ENCODE measurements at regions not wholly inside any gene's neighbourhood (a gene's known extent, or its start where the extent isn't known, plus 50 kb on each side); places are given as distances from the start of the nearest gene placed in this dataset.

DNA sequence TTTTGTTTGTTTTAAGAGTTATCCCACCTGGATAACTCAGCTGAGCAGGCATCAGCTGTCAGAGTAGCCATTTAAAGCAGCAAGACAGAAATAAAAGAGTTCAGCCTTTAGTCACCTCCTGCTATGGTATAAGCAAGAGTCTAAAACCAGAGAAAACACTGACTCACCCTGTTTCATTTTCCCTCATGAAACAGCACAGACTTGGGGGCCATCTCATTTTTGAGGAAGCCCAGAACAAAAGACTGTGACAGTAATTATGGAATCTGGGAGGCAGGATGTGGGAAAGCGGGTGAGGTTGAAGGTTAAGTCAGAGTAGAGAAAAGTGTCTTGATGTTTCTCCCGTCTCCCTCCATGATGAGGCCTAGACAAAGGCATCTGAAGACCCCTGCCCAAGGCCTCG, 90.2 kb upstream of the FAM174A start:
- Histone ChIP-seq H3K27me3 (ENCODE audit: control insufficient read depth in 2 of 2, insufficient read depth in 2 of 2, low read length in 2 of 2) (no peaks in the 10 kb centered on the region), H3K36me3 (replicated peaks in 1 of 2; ENCODE audit: control insufficient read depth in 1 of 2, insufficient read depth in 2 of 2, low read length in 2 of 2) (no peaks in the 10 kb centered on the region), H3K27ac (ENCODE audit: low read depth in 1 of 2, low read length in 2 of 2) (no peak overlapping the region), H3K9me3 (replicated peaks in 1 of 2; ENCODE audit: control insufficient read depth in 1 of 2, insufficient read depth in 1 of 2, low read length in 2 of 2) (no peaks in the 10 kb centered on the region), H3K9ac (ENCODE audit: insufficient read depth, low read length, poor library complexity, severe bottlenecking) (no peak overlapping the region), H4K20me1 (ENCODE audit: insufficient read depth, low read length) (no peaks in the 10 kb centered on the region), H3K4me1 (ENCODE audit: control insufficient read depth in 1 of 2, insufficient read depth in 2 of 2, low read length in 2 of 2) (no peaks in the 10 kb centered on the region), H2AFZ (ENCODE audit: insufficient read depth, low read depth, low read length, poor library complexity, severe bottlenecking) (no peak overlapping the region), H3K79me2 (ENCODE audit: insufficient read depth, low read length) (no peaks in the 10 kb centered on the region), H3K4me3 (replicated peaks in 1 of 3; ENCODE audit: low read depth in 2 of 3, low read length in 3 of 3) (no peak overlapping the region), H3K4me2 (replicated peaks; ENCODE audit: extremely low read depth, low read length, poor library complexity, severe bottlenecking) (no peak overlapping the region)
- no peaks in the 10 kb centered on the region for H3K36me3 Mint-ChIP-seq
- peaks cover 0 to 1% (median 0%) of the 10 kb centered on the region in 3 donors for H3K27me3 Mint-ChIP-seq (ENCODE audit: low read depth in 3 of 3)
- H3K4me1 Mint-ChIP-seq = no peaks in the 10 kb centered on the region
- 97% methylated on average over 3 of the region's 3 CpGs for WGBS (ENCODE audit: insufficient coverage)
- no peak overlapping the region for H3K4me3 Mint-ChIP-seq
- intact Hi-C loops (cut with micrococcal nuclease) = no loop called here
- H3K27ac Mint-ChIP-seq = no peak overlapping the region
- TF ChIP-seq, protein P1, sequence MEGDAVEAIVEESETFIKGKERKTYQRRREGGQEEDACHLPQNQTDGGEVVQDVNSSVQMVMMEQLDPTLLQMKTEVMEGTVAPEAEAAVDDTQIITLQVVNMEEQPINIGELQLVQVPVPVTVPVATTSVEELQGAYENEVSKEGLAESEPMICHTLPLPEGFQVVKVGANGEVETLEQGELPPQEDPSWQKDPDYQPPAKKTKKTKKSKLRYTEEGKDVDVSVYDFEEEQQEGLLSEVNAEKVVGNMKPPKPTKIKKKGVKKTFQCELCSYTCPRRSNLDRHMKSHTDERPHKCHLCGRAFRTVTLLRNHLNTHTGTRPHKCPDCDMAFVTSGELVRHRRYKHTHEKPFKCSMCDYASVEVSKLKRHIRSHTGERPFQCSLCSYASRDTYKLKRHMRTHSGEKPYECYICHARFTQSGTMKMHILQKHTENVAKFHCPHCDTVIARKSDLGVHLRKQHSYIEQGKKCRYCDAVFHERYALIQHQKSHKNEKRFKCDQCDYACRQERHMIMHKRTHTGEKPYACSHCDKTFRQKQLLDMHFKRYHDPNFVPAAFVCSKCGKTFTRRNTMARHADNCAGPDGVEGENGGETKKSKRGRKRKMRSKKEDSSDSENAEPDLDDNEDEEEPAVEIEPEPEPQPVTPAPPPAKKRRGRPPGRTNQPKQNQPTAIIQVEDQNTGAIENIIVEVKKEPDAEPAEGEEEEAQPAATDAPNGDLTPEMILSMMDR (IDR thresholded peaks at IDR 0.05) = no peak
- no peak for DNase-seq
- H3K9me3 Mint-ChIP-seq = peaks cover 0 to 7% (median 2%) of the 10 kb centered on the region in 7 donors

DNA sequence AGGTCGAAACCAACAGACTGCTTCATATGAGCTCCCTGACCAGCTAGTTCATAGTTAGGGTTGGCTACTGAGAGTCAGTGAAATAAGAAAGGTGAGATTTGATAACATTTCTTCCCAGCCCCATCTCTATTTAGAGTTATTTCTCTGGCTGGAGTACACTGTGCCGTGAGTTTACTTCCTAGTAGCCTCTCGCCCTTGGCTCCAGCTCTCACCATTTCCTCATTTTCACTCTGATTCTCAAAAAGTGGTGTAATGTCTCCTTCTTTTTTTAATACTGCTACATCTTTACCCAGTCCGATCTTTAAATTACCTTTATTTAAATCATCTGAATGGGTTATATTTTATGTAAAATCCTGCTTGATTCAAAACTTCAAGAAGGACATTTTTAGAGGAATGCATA, 100.4 kb upstream of the FAM174A start:
- Mint-ChIP-seq H3K9me3 (peaks cover 0 to 2% (median 0%) of the 10 kb centered on the region in 7 donors), H3K36me3 (no peaks in the 10 kb centered on the region), H3K27me3 (ENCODE audit: low read depth in 3 of 3) (no peaks in the 10 kb centered on the region), H3K27ac (peak overlapping the region in 1 of 7 donors; percentile 48), H3K4me3 (peak overlapping the region in 1 of 2 donors; percentile 59), H3K4me1 (peaks cover 7% of the 10 kb centered on the region)
- no peaks in the 10 kb centered on the region for H3K36me3 ChIP-seq (replicated peaks in 1 of 2; ENCODE audit: control insufficient read depth in 1 of 2, insufficient read depth in 2 of 2, low read length in 2 of 2)
- H3K27ac ChIP-seq (ENCODE audit: low read depth in 1 of 2, low read length in 2 of 2) = no peak overlapping the region
- TF ChIP-seq, protein P1 (IDR thresholded peaks at IDR 0.05) = no peak
- no peak overlapping the region for H3K9ac ChIP-seq (ENCODE audit: insufficient read depth, low read length, poor library complexity, severe bottlenecking)
- peak overlapping the region; percentile 25 for H3K4me2 ChIP-seq (replicated peaks; ENCODE audit: extremely low read depth, low read length, poor library complexity, severe bottlenecking)
- peak overlapping the region; percentile 37 for H2AFZ ChIP-seq (ENCODE audit: insufficient read depth, low read depth, low read length, poor library complexity, severe bottlenecking)
- H3K4me3 ChIP-seq (replicated peaks in 1 of 3; ENCODE audit: low read depth in 2 of 3, low read length in 3 of 3) = no peak overlapping the region
- no peaks in the 10 kb centered on the region for H3K79me2 ChIP-seq (ENCODE audit: insufficient read depth, low read length)
- no peaks in the 10 kb centered on the region for H4K20me1 ChIP-seq (ENCODE audit: insufficient read depth, low read length)
- no peaks in the 10 kb centered on the region for H3K9me3 ChIP-seq (replicated peaks in 1 of 2; ENCODE audit: control insufficient read depth in 1 of 2, insufficient read depth in 1 of 2, low read length in 2 of 2)
- WGBS (ENCODE audit: insufficient coverage) = 12% methylated on average over 2 of the region's 4 CpGs
- peaks cover 0 to 3% of the 10 kb centered on the region in 2 donors for H3K4me1 ChIP-seq (ENCODE audit: control insufficient read depth in 1 of 2, insufficient read depth in 2 of 2, low read length in 2 of 2)
- peak; percentile 0 to 3 (median 2) for DNase-seq
- H3K27me3 ChIP-seq (ENCODE audit: control insufficient read depth in 2 of 2, insufficient read depth in 2 of 2, low read length in 2 of 2) = no peaks in the 10 kb centered on the region
- intact Hi-C loops (cut with micrococcal nuclease) = no loop called here
